T-cell (primary cell): ENCODE measurements at regions not wholly inside any gene's neighbourhood (a gene's known extent, or its start where the extent isn't known, plus 50 kb on each side); places are given as distances from the start of the nearest gene placed in this dataset.

Experiments
- ATAC-seq, 4 experiments: fragments of 200-7000 bp in 3 of 4; fragments of 150-1000 bp in 1 of 4; cut with Tn5 transposase; replicated peaks in 1 of 4; 1 replicate in 3 of 4; 2 replicates in 1 of 4; pipeline ENCODE4 v1.10.0; 2021; ENCODE audit warnings: moderate library complexity in 3 of 4, mild to moderate bottlenecking in 2 of 4, moderate number of reproducible peaks in 1 of 4
- CTCF ChIA-PET, 2 donors: fragments of 300-600 bp; sonication (Branson Sonifier 250); formaldehyde crosslinking; loops; one replicate each; lab custom pipeline; 2022; ENCODE audit warnings: antibody characterized with exemption in 2 of 2; lab: Charles Lee
- POLR2A ChIA-PET, 2 donors: fragments of 300-600 bp; sonication (Branson Sonifier 250); formaldehyde crosslinking; loops; one replicate each; lab custom pipeline; 2022; ENCODE audit warnings: antibody characterized with exemption in 2 of 2; lab: Charles Lee
- DNase-seq, 35 experiments: peaks; one replicate each; pipeline versions ENCODE4 v3.0.0 to v3.0.0-alpha.2; 2013 to 2023
- H3K27ac ChIP-seq: one replicate; pipeline ENCODE4 v1.5.1; 2013; ENCODE audit warnings: low read length
- H3K27me3 ChIP-seq, 2 experiments: replicated peaks in 1 of 2; 1 replicate in 1 of 2; 2 replicates in 1 of 2; pipeline versions ENCODE4 v1.6.1 to v1.7.0; 2013; ENCODE audit warnings: low read length in 1 of 2, mixed read lengths in 1 of 2; ENCODE audit not compliant: control insufficient read depth in 2 of 2, insufficient read depth in 2 of 2; ENCODE audit errors: extremely low read depth in 1 of 2
- H3K36me3 ChIP-seq, 2 donors: 1 replicate in 1 of 2; 2 replicates in 1 of 2; pipeline versions ENCODE4 v1.6.1 to v1.7.0; 2013; ENCODE audit warnings: low read length in 1 of 2; ENCODE audit not compliant: control insufficient read depth in 2 of 2, insufficient read depth in 1 of 2; ENCODE audit errors: extremely low read depth in 1 of 2
- H3K4me1 ChIP-seq, 2 experiments: 1 replicate in 1 of 2; 2 replicates in 1 of 2; pipeline versions ENCODE4 v1.6.1 to v1.7.0; 2013; ENCODE audit warnings: low read length in 2 of 2, mixed read lengths in 1 of 2; ENCODE audit not compliant: insufficient read depth in 2 of 2, control insufficient read depth in 1 of 2; ENCODE audit errors: extremely low read depth in 1 of 2
- H3K4me3 ChIP-seq, 2 donors: 1 replicate in 1 of 2; 2 replicates in 1 of 2; pipeline versions ENCODE4 v1.5.1 to v1.7.0; 2013; ENCODE audit warnings: mild to moderate bottlenecking in 2 of 2, low read length in 1 of 2, moderate library complexity in 1 of 2; ENCODE audit not compliant: control insufficient read depth in 1 of 2; ENCODE audit errors: extremely low read depth in 1 of 2
- H3K9me3 ChIP-seq: 2 replicates; pipeline ENCODE4 v1.7.0; 2013
- H3K27ac Mint-ChIP-seq, 2 donors: one replicate each; pipeline ENCODE4 v1.8.0; 2020 to 2021; ENCODE audit warnings: mild to moderate bottlenecking in 2 of 2, mixed read lengths in 2 of 2
- H3K27me3 Mint-ChIP-seq, 2 donors: one replicate each; pipeline ENCODE4 v1.8.0; 2021 to 2022; ENCODE audit warnings: mixed read lengths in 2 of 2
- H3K36me3 Mint-ChIP-seq: one replicate; pipeline ENCODE4 v1.8.0; 2021; ENCODE audit warnings: mixed read lengths
- H3K4me1 Mint-ChIP-seq, 3 donors: one replicate each; pipeline ENCODE4 v1.8.0; 2020 to 2022; ENCODE audit warnings: mixed read lengths in 3 of 3, mild to moderate bottlenecking in 1 of 3
- H3K4me3 Mint-ChIP-seq, 3 donors: one replicate each; pipeline ENCODE4 v1.8.0; 2020 to 2022; ENCODE audit warnings: mild to moderate bottlenecking in 3 of 3, mixed read lengths in 3 of 3, moderate library complexity in 3 of 3
- H3K9me3 Mint-ChIP-seq, 3 donors: one replicate each; pipeline ENCODE4 v1.8.0; 2020 to 2022; ENCODE audit warnings: mixed read lengths in 3 of 3
- WGBS: methylation state at CpG from one replicate; pipeline ENCODE4 v1.1.5; 2013; ENCODE audit warnings: missing lambda C conversion rate; ENCODE audit not compliant: insufficient coverage; 5-methylcytosine and 5-hydroxymethylcytosine counted together

GRCh38 chr2:188078534-188078933 is 213.1 kb upstream of the GULP1 start:
- CTCF ChIA-PET, result no interaction called here
- H3K9me3 ChIP-seq, result no peaks in the 10 kb centered on the region
- H3K36me3 Mint-ChIP-seq, result no peaks in the 10 kb centered on the region
- POLR2A ChIA-PET, result no interaction called here
- no peaks in the 10 kb centered on the region for H3K4me1 Mint-ChIP-seq
- no peaks in the 10 kb centered on the region for H3K27me3 Mint-ChIP-seq
- no peak for ATAC-seq
- no peak overlapping the region for H3K4me3 Mint-ChIP-seq
- no peak overlapping the region for H3K27ac Mint-ChIP-seq
- H3K36me3 ChIP-seq, result no peaks in the 10 kb centered on the region
- H3K27ac ChIP-seq, result no peak overlapping the region
- H3K9me3 Mint-ChIP-seq, result peaks cover 3 to 21% (median 19%) of the 10 kb centered on the region in 3 donors
- WGBS, result 73% methylated on average over 4 of the region's 4 CpGs
- no peaks in the 10 kb centered on the region for H3K4me1 ChIP-seq
- no peak overlapping the region for H3K4me3 ChIP-seq
- no peak for DNase-seq
- H3K27me3 ChIP-seq, result no peaks in the 10 kb centered on the region

- ChIA-PET POLR2A (no interaction called here), CTCF (no interaction called here)
- no peaks in the 10 kb centered on the region for H3K36me3 ChIP-seq
- Mint-ChIP-seq H3K36me3 (no peaks in the 10 kb centered on the region), H3K4me3 (no peak overlapping the region), H3K27me3 (no peaks in the 10 kb centered on the region), H3K4me1 (no peaks in the 10 kb centered on the region), H3K9me3 (peaks cover 0 to 14% (median 14%) of the 10 kb centered on the region in 3 donors), H3K27ac (no peak overlapping the region)
- no peaks in the 10 kb centered on the region for H3K27me3 ChIP-seq
- no CpG with 5 or more reads among the region's 1 CpG for WGBS
- no peak overlapping the region for H3K27ac ChIP-seq
- no peak for ATAC-seq
- no peaks in the 10 kb centered on the region for H3K4me1 ChIP-seq
- no peaks in the 10 kb centered on the region for H3K9me3 ChIP-seq
- no peak for DNase-seq
- no peak overlapping the region for H3K4me3 ChIP-seq
Observed at GRCh38 chr2:188079196-188079595, 212.5 kb upstream of the GULP1 start.

- no peak for ATAC-seq
- no peak for DNase-seq
- Mint-ChIP-seq H3K4me3 (no peak overlapping the region), H3K9me3 (peaks cover 3 to 7% (median 4%) of the 10 kb centered on the region in 3 donors), H3K36me3 (no peaks in the 10 kb centered on the region), H3K27me3 (no peaks in the 10 kb centered on the region), H3K4me1 (no peaks in the 10 kb centered on the region), H3K27ac (no peak overlapping the region)
- H3K4me3 ChIP-seq, result no peak overlapping the region
- WGBS, result 80% methylated on average over 1 of the region's 4 CpGs
- POLR2A ChIA-PET, result no interaction called here
- H3K27me3 ChIP-seq, result no peaks in the 10 kb centered on the region
- H3K9me3 ChIP-seq, result no peaks in the 10 kb centered on the region
- H3K4me1 ChIP-seq, result no peaks in the 10 kb centered on the region
- CTCF ChIA-PET, result no interaction called here
- H3K36me3 ChIP-seq, result no peaks in the 10 kb centered on the region
- H3K27ac ChIP-seq, result no peak overlapping the region
Observed at GRCh38 chr2:188085421-188085820, 206.3 kb upstream of the GULP1 start.

DNA sequence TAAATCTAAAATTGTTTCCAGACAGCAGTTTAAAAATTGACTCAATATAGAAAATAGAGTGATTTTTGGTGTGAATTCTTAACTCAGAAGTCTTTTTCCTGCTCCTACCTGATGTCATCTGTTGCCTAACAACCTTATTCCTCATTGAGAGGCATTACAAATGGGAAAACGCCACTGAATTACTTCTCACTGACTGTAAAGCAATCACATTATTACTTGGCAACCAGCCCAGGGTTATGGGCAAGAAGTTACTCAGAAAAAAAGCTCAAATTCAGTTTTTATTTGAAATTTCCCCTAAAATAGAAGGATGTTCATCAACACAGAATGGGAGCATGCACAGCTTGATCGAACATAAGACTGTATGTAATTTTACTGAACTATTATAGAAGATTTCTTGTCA is 201.8 kb upstream of the GULP1 start:
- Mint-ChIP-seq H3K4me1 (no peaks in the 10 kb centered on the region), H3K36me3 (no peaks in the 10 kb centered on the region), H3K4me3 (no peak overlapping the region), H3K27me3 (no peaks in the 10 kb centered on the region), H3K9me3 (peaks cover 0 to 6% (median 3%) of the 10 kb centered on the region in 3 donors), H3K27ac (no peak overlapping the region)
- POLR2A ChIA-PET, result no interaction called here
- no peak overlapping the region for H3K27ac ChIP-seq
- no peaks in the 10 kb centered on the region for H3K9me3 ChIP-seq
- DNase-seq (no peak), ATAC-seq (no peak)
- no peaks in the 10 kb centered on the region for H3K36me3 ChIP-seq
- no peak overlapping the region for H3K4me3 ChIP-seq
- H3K27me3 ChIP-seq, result no peaks in the 10 kb centered on the region
- WGBS, result no CpG with 5 or more reads among the region's 2 CpGs
- CTCF ChIA-PET, result no interaction called here
- H3K4me1 ChIP-seq, result no peaks in the 10 kb centered on the region

DNA sequence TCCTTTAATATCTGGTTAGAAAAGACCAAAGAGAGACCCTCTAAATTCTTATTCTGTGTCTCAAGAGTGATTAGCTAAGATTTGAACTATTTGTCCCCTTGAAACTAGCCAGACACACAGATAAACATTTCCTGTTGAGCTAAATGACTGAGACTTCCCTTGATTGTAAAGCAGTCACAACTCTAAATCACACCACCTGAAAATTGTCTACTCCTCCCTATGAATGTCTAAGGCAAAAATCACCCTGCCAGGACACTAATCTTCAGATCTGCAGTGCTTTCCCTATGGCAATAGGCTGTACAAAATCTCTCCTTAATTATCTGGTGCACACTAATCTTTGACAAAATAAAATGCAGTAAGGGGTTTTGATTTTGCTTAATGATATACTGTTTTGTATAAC is 200.5 kb upstream of the GULP1 start:
- no peaks in the 10 kb centered on the region for H3K9me3 ChIP-seq
- no peaks in the 10 kb centered on the region for H3K36me3 Mint-ChIP-seq
- H3K4me3 ChIP-seq, result no peak overlapping the region
- no peaks in the 10 kb centered on the region for H3K27me3 ChIP-seq
- H3K4me1 Mint-ChIP-seq, result no peaks in the 10 kb centered on the region
- ChIA-PET POLR2A (no interaction called here), CTCF (no interaction called here)
- no peak for DNase-seq
- peaks cover 0 to 4% (median 3%) of the 10 kb centered on the region in 3 donors for H3K9me3 Mint-ChIP-seq
- H3K27ac Mint-ChIP-seq, result no peak overlapping the region
- no peak overlapping the region for H3K4me3 Mint-ChIP-seq
- ATAC-seq, result no peak
- no peaks in the 10 kb centered on the region for H3K27me3 Mint-ChIP-seq
- no peaks in the 10 kb centered on the region for H3K4me1 ChIP-seq
- no peaks in the 10 kb centered on the region for H3K36me3 ChIP-seq
- H3K27ac ChIP-seq, result no peak overlapping the region

GRCh38 chr2:188092734-188093133 is 198.9 kb upstream of the GULP1 start:
- Histone ChIP-seq H3K36me3 (no peaks in the 10 kb centered on the region), H3K9me3 (no peaks in the 10 kb centered on the region), H3K27me3 (no peaks in the 10 kb centered on the region), H3K27ac (no peak overlapping the region), H3K4me1 (no peaks in the 10 kb centered on the region), H3K4me3 (no peak overlapping the region)
- Mint-ChIP-seq H3K4me3 (no peak overlapping the region), H3K27me3 (no peaks in the 10 kb centered on the region), H3K27ac (no peak overlapping the region), H3K36me3 (no peaks in the 10 kb centered on the region), H3K9me3 (peaks cover 0 to 4% (median 0%) of the 10 kb centered on the region in 3 donors), H3K4me1 (no peaks in the 10 kb centered on the region)
- CTCF ChIA-PET, result no interaction called here
- no peak for ATAC-seq
- WGBS, result 40% methylated on average over 1 of the region's 2 CpGs
- POLR2A ChIA-PET, result no interaction called here
- no peak for DNase-seq

- no peak overlapping the region for H3K27ac ChIP-seq
- no peaks in the 10 kb centered on the region for H3K27me3 Mint-ChIP-seq
- H3K4me3 ChIP-seq, result no peak overlapping the region
- peaks cover 0 to 3% (median 0%) of the 10 kb centered on the region in 3 donors for H3K9me3 Mint-ChIP-seq
- no peak overlapping the region for H3K4me3 Mint-ChIP-seq
- H3K27me3 ChIP-seq, result no peaks in the 10 kb centered on the region
- H3K9me3 ChIP-seq, result no peaks in the 10 kb centered on the region
- H3K36me3 ChIP-seq, result no peaks in the 10 kb centered on the region
- POLR2A ChIA-PET, result no interaction called here
- ATAC-seq (no peak), DNase-seq (no peak)
- H3K36me3 Mint-ChIP-seq, result no peaks in the 10 kb centered on the region
- H3K27ac Mint-ChIP-seq, result no peak overlapping the region
- WGBS, result 67% methylated on average over 3 of the region's 3 CpGs
- no peaks in the 10 kb centered on the region for H3K4me1 ChIP-seq
- CTCF ChIA-PET, result no interaction called here
- no peaks in the 10 kb centered on the region for H3K4me1 Mint-ChIP-seq
Observed at GRCh38 chr2:188096910-188097309, 194.8 kb upstream of the GULP1 start.
